H9 (cell line): ENCODE measurements at regions not wholly inside any gene's neighbourhood (a gene's known extent, or its start where the extent isn't known, plus 50 kb on each side); places are given as distances from the start of the nearest gene placed in this dataset.

Experiments used
- DNase-seq: peaks from one replicate; pipeline ENCODE4 v3.0.0-alpha.2; 2017
- H2AFZ ChIP-seq: one replicate; pipeline ENCODE4 v1.6.1; 2013; ENCODE audit warnings: mild to moderate bottlenecking, low read length, control low read depth, moderate library complexity
- H2AK5ac ChIP-seq: 2 replicates; pipeline ENCODE4 v1.6.1; 2013; ENCODE audit warnings: low read length, control low read depth, mixed read lengths; ENCODE audit not compliant: insufficient read length
- H2BK120ac ChIP-seq: one replicate; pipeline ENCODE4 v1.6.1; 2013; ENCODE audit warnings: low read depth, mild to moderate bottlenecking, low read length, control low read depth, inconsistent platforms; ENCODE audit not compliant: poor library complexity, severe bottlenecking
- H2BK12ac ChIP-seq: 2 replicates; pipeline ENCODE4 v1.6.1; 2013; ENCODE audit warnings: low read length, control low read depth, mixed read lengths, low read depth; ENCODE audit not compliant: insufficient read length
- H2BK15ac ChIP-seq: 2 replicates; pipeline ENCODE4 v1.6.1; 2013; ENCODE audit warnings: low read depth, low read length, control low read depth
- H2BK20ac ChIP-seq: one replicate; pipeline ENCODE4 v1.6.1; 2013; ENCODE audit warnings: low read depth, mild to moderate bottlenecking, low read length, control low read depth, inconsistent platforms; ENCODE audit not compliant: poor library complexity, severe bottlenecking
- H2BK5ac ChIP-seq: 2 replicates; pipeline ENCODE4 v1.6.1; 2013; ENCODE audit warnings: low read length, control low read depth, mixed read lengths; ENCODE audit not compliant: insufficient read length
- H3K14ac ChIP-seq: 2 replicates; pipeline ENCODE4 v1.6.1; 2013; ENCODE audit warnings: low read length, control low read depth; ENCODE audit not compliant: insufficient read depth
- H3K18ac ChIP-seq: 2 replicates; pipeline ENCODE4 v1.6.1; 2013; ENCODE audit warnings: low read depth, mild to moderate bottlenecking, mixed read lengths, low read length, control low read depth; ENCODE audit not compliant: insufficient read length
- H3K23ac ChIP-seq: 2 replicates; pipeline ENCODE4 v1.6.1; 2013; ENCODE audit warnings: low read length, control low read depth, mixed read lengths, low read depth; ENCODE audit not compliant: insufficient read length
- H3K23me2 ChIP-seq: 2 replicates; pipeline ENCODE4 v1.6.1; 2013; ENCODE audit warnings: low read depth, mild to moderate bottlenecking, mixed read lengths, low read length, control low read depth; ENCODE audit not compliant: insufficient read length, poor library complexity, severe bottlenecking
- H3K27ac ChIP-seq: 2 replicates; pipeline ENCODE4 v1.5.1; 2013; ENCODE audit warnings: low read length, control low read depth, mixed read lengths, low read depth; ENCODE audit not compliant: insufficient read length
- H3K27me3 ChIP-seq: 2 replicates; pipeline ENCODE4 v1.6.1; 2013; ENCODE audit warnings: low read length, control low read depth, inconsistent platforms; ENCODE audit not compliant: insufficient read depth
- H3K4ac ChIP-seq: 2 replicates; pipeline ENCODE4 v1.6.1; 2013; ENCODE audit warnings: low read depth, mild to moderate bottlenecking, control low read depth, inconsistent platforms, low read length, moderate library complexity
- H3K4me1 ChIP-seq: 2 replicates; pipeline ENCODE4 v1.6.1; 2013; ENCODE audit warnings: low read length, control low read depth, inconsistent platforms; ENCODE audit not compliant: insufficient read depth
- H3K4me2 ChIP-seq: 2 replicates; pipeline ENCODE4 v1.6.1; 2013; ENCODE audit warnings: low read length, control low read depth, mixed read lengths; ENCODE audit not compliant: insufficient read length, insufficient read depth
- H3K56ac ChIP-seq: 2 replicates; pipeline ENCODE4 v1.6.1; 2013; ENCODE audit warnings: low read depth, mild to moderate bottlenecking, mixed read lengths, low read length, control low read depth; ENCODE audit not compliant: insufficient read length
- H3K79me1 ChIP-seq: 2 replicates; pipeline ENCODE4 v1.6.1; 2013; ENCODE audit warnings: low read depth, mild to moderate bottlenecking, moderate library complexity, low read length, control low read depth, inconsistent platforms; ENCODE audit not compliant: insufficient read depth, poor library complexity, severe bottlenecking
- H3K79me2 ChIP-seq: 2 replicates; pipeline ENCODE4 v1.6.1; 2013; ENCODE audit warnings: low read length, control low read depth, inconsistent platforms; ENCODE audit not compliant: insufficient read depth
- H3K9ac ChIP-seq: 2 replicates; pipeline ENCODE4 v1.6.1; 2013; ENCODE audit warnings: low read length, control low read depth, mixed read lengths; ENCODE audit not compliant: insufficient read length; ENCODE audit errors: extremely low read depth
- H3K9me3 ChIP-seq: one replicate; pipeline ENCODE4 v1.6.1; 2013; ENCODE audit warnings: low read depth, low read length, inconsistent platforms; ENCODE audit not compliant: control insufficient read depth
- H3T11ph ChIP-seq: one replicate; pipeline ENCODE4 v1.6.1; 2013; ENCODE audit warnings: mild to moderate bottlenecking, low read length, control low read depth, inconsistent platforms
- H4K20me1 ChIP-seq: one replicate; pipeline ENCODE4 v1.6.1; 2013; ENCODE audit not compliant: control insufficient read depth, insufficient read length, insufficient read depth
- H4K5ac ChIP-seq: 2 replicates; pipeline ENCODE4 v1.6.1; 2013; ENCODE audit warnings: low read depth, mild to moderate bottlenecking, mixed read lengths, low read length, control low read depth; ENCODE audit not compliant: insufficient read length
- H4K8ac ChIP-seq: replicated peaks from 2 replicates; pipeline ENCODE4 v1.6.1; 2013; ENCODE audit warnings: low read length, control low read depth, mixed read lengths, low read depth; ENCODE audit not compliant: insufficient read length
- H4K91ac ChIP-seq: 2 replicates; pipeline ENCODE4 v1.6.1; 2013; ENCODE audit warnings: low read depth, mild to moderate bottlenecking, moderate library complexity, mixed read lengths, low read length, control low read depth; ENCODE audit not compliant: insufficient read length
- H3K27ac Mint-ChIP-seq, 3 experiments: 2 replicates in 2 of 3; 3 replicates in 1 of 3; pipeline ENCODE4 v1.8.0; 2020 to 2021; ENCODE audit warnings: mixed read lengths in 3 of 3, mild to moderate bottlenecking in 1 of 3, moderate library complexity in 1 of 3
- H3K27me3 Mint-ChIP-seq: 2 replicates; pipeline ENCODE4 v1.8.0; 2021; ENCODE audit warnings: low read depth, mild to moderate bottlenecking, moderate library complexity, mixed read lengths
- H3K36me3 Mint-ChIP-seq, 3 experiments: 2 replicates in 2 of 3; 3 replicates in 1 of 3; pipeline ENCODE4 v1.8.0; 2020 to 2021; ENCODE audit warnings: low read depth in 3 of 3, mixed read lengths in 3 of 3; ENCODE audit not compliant: insufficient read depth in 1 of 3
- H3K4me1 Mint-ChIP-seq, 2 experiments: 2 replicates each; pipeline ENCODE4 v1.8.0; 2020; ENCODE audit warnings: mixed read lengths in 2 of 2
- H3K4me3 Mint-ChIP-seq, 2 experiments: 2 replicates in 1 of 2; 3 replicates in 1 of 2; pipeline ENCODE4 v1.8.0; 2020 to 2021; ENCODE audit warnings: mild to moderate bottlenecking in 2 of 2, mixed read lengths in 2 of 2, moderate library complexity in 1 of 2
- H3K9me3 Mint-ChIP-seq, 2 experiments: 2 replicates in 1 of 2; 3 replicates in 1 of 2; pipeline ENCODE4 v1.8.0; 2020; ENCODE audit warnings: mild to moderate bottlenecking in 2 of 2, mixed read lengths in 2 of 2, moderate library complexity in 1 of 2
- WGBS: extraction: QIAGEN DNeasy Blood & Tissue Kit; methylation state at CpG from one replicate; pipeline ENCODE4 v1.1.7; 2013; ENCODE audit warnings: missing lambda C conversion rate, low lambda C conversion rate, mixed read lengths; ENCODE audit not compliant: insufficient read length; ENCODE audit errors: extremely low coverage; 5-methylcytosine and 5-hydroxymethylcytosine counted together
- TF ChIP-seq, protein P1 (sequence below): fragments of 200-600 bp; sonication (generic); conservative IDR thresholded peaks from 3 replicates; pipeline ENCODE4 v1.8.0; 2021; ENCODE audit warnings: antibody characterized with exemption, mild to moderate bottlenecking

DNA sequence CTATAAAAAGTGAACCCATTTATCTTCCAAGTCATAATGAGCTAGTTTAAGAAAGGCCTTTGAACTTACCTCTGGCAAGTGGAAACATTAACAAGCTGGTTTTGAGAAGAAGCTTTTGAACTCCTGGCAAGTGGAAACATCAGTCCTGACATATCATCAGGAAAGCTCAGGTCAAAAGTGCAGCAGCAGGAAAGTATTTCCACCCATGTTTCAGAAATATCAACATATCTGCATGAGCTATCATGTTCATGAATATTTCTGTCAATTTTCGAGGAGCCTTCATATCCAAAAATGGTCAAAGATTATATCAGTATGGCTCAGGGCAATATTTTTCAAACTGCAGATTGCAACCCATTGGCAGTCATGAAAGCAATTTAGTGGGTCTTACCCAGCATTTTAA is 133.9 kb downstream of the PLK2 start:
- Histone ChIP-seq H2AK5ac (no peak overlapping the region), H2AFZ (no peak overlapping the region), H3K14ac (no peak overlapping the region), H3K4ac (no peak overlapping the region), H3K9me3 (no peaks in the 10 kb centered on the region), H3T11ph (no peak overlapping the region), H3K27me3 (no peaks in the 10 kb centered on the region), H3K23me2 (no peaks in the 10 kb centered on the region), H4K20me1 (no peaks in the 10 kb centered on the region), H3K27ac (no peak overlapping the region), H3K79me2 (no peaks in the 10 kb centered on the region), H2BK12ac (no peak overlapping the region), H4K5ac (no peak overlapping the region), H3K79me1 (no peaks in the 10 kb centered on the region), H4K91ac (no peak overlapping the region), H3K9ac (no peak overlapping the region), H2BK20ac (no peak overlapping the region), H3K18ac (no peak overlapping the region), H2BK120ac (no peak overlapping the region), H4K8ac (no peak overlapping the region), H3K4me1 (no peaks in the 10 kb centered on the region; the same call in 1 of the 2 replicates), H2BK5ac (no peak overlapping the region), H2BK15ac (no peak overlapping the region), H3K4me2 (no peak overlapping the region), H3K23ac (no peak overlapping the region), H3K56ac (no peak overlapping the region)
- Mint-ChIP-seq H3K36me3 (no peaks in the 10 kb centered on the region), H3K9me3 (no peaks in the 10 kb centered on the region), H3K27ac (no peak overlapping the region), H3K4me3 (no peak overlapping the region), H3K27me3 (no peaks in the 10 kb centered on the region), H3K4me1 (peaks cover 24 to 25% of the 10 kb centered on the region in 2 experiments)
- DNase-seq, result no peak
- no CpG with 5 or more reads among the region's 1 CpG for WGBS
- TF ChIP-seq, protein P1, sequence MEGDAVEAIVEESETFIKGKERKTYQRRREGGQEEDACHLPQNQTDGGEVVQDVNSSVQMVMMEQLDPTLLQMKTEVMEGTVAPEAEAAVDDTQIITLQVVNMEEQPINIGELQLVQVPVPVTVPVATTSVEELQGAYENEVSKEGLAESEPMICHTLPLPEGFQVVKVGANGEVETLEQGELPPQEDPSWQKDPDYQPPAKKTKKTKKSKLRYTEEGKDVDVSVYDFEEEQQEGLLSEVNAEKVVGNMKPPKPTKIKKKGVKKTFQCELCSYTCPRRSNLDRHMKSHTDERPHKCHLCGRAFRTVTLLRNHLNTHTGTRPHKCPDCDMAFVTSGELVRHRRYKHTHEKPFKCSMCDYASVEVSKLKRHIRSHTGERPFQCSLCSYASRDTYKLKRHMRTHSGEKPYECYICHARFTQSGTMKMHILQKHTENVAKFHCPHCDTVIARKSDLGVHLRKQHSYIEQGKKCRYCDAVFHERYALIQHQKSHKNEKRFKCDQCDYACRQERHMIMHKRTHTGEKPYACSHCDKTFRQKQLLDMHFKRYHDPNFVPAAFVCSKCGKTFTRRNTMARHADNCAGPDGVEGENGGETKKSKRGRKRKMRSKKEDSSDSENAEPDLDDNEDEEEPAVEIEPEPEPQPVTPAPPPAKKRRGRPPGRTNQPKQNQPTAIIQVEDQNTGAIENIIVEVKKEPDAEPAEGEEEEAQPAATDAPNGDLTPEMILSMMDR, result no peak
